DMS79 (cell line): ENCODE measurements at regions not wholly inside any gene's neighbourhood (a gene's known extent, or its start where the extent isn't known, plus 50 kb on each side); places are given as distances from the start of the nearest gene placed in this dataset.

ENCODE experiments used
- DNase-seq: peaks from one replicate; lab custom pipeline; 2025; lab: John Stamatoyannopoulos, UW

DNA sequence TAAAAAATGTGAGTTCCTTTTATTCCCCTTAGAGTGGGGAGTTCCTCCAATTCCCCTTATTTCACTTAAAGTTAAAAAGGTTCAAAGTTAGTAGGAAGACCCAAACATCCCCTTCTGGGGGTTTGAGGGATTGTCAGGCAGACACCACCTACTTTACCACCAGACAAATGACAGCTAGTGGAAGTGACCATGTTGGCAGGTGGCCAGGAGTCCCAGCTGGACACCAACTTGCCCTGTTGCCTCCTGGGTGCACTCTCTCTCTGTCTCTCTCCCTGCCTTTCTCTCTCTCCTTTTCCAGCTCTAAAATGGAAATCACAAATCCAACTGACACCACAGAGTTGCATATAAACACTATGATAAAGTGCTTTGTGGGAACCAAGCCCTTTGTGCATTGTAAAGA lies 307.7 kb upstream of the TLE4 start:
- DNase-seq: no peak

DNA sequence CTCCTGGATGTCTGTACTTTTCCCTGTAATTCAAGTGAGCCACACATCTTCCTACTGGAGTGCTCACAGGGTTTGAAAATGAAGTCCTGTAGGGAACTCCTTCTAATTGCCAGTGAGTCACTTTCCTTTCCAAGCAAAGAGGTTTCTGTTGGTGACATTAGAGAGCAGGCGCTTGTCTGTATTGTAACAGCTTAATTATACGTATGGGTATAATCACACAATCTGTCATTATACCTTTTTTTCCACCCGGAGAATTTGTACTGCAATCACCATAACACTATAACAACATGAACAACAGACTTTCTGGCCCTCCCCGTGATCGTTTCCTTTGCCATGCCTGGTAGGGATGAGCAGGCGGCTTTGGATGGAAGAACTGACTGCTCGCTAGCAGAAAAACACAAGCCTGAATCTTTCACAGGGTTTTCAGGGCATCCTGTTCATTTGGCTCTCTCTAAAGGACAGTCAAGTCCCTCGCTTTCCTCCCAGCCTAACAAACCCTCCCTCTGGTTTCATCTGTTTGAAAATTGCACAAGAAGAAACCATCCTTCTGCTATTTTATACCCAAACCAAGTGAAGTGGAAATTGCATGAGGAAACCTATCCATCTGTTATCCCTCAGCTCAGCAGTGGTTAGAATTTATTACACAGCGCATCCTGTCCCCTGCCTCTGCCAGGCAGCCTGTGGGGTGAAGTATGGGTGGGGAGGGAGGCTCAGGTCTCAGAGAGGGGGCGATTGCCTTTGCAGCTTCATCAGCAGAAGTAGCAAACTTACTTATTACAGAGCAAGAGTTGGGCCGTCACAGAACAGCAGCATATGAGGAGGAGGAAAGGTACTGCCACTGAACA lies 307.0 kb upstream of the TLE4 start:
- no peak for DNase-seq

DNA sequence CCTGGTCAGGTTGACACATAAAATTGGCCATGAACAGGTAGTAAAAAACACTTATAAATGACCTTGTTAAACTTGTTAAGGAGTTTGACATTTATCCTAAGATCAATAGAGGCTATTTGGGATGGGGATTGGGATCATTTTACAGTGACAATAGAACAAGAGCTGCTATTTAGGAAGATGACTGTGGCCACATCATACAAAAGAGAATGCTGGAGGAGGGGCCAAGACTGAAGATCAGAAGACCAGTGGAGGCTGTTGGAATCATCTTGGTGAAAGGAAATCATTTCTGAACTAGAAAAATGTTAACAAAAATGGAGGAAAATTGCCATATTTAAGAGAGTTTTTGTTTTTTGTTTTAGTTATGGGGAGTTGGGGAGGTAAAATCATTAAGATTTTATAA lies 304.8 kb upstream of the TLE4 start:
- no peak for DNase-seq

DNA sequence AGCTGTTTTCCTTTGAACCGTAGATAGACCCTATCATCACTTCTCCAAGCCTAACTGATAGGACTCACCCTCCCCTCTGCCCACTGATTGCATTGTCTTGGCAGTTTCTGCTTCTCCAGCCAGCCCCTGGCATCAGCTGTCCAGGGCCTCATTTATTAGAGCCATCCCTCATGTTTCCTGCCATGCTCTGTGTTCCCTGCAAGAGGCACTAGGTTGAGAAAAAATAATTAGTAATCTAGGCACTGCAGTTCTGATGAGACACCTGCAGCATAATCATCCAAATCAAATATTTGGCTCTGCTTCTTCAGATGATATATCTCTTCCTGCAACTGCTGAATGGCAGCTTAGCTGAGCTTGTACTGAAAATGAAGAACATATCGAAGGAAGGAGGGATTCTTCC lies 303.0 kb upstream of the TLE4 start:
- no peak for DNase-seq

DNA sequence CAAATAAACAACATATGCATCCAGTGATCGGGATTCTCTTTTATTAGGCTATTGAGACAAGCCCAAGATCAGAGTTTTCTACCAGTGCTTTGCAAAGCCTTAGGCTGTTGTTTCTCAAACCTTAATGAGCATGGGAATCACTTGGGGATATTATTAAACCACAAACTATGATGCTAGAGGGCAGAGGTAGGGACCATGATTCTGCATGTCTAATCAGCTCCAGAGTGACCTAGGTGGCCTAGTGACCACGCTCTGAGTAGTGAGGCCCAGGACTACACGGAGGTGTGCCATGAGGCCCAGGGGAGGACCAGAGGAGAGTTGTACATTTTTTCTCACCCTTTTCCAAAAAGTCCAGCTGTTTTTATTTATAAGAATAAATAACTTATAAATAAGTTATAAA lies 298.5 kb upstream of the TLE4 start:
- no peak for DNase-seq

- no peak for DNase-seq
Observed at GRCh38 chr9:79279356-79279755, 292.4 kb upstream of the TLE4 start.

GRCh38 chr9:79280691-79281090 lies 291.1 kb upstream of the TLE4 start:
- peak; percentile 9 for DNase-seq

DNA sequence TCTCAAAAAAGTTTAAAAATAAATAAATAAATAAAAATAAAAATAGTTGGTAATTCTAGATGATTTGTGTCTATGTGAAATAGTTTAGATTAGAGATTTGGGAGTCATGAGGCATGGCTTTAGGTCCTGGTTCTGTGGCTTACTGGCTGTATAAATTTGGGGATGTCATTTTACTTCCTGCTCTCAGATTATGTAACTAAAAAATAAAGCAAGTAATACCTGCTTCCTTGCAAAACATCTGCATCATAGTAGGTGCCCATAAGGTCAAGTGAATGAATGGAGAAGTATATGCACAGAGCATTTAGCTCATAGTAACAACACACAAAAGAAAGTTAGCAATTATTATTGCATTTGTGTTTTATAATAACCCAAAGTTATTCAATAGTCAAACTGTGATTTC lies 287.7 kb upstream of the TLE4 start:
- no peak for DNase-seq

GRCh38 chr9:79286992-79287707 lies 284.6 kb upstream of the TLE4 start:
- no peak for DNase-seq

DNA sequence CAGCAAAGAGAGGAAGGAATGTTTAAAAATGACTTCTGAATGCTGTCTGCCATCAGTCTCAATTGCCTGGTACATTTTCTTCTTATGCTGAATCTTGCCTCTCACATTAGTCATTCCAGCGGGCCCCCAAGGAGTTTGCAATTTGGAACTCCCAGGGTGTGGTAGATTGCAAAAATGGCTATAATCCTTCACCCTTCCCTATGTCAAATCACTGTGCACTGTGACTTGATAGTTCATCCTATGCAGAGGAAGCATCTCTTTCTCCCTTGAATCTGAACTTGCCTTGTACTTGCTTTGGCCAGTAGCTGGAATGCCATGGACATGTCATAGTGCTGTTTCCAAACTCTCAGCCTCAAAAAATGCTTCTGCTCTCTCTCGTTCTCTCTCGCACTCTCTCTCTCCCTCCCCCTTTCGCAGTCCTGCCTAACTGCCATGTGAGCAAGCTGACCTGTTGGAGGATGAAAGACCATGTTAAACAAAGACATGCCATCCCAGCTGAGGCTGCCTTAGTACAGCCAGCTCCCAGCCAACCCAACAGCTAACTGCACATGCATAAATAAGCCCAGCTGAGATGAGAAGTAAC lies 284.0 kb upstream of the TLE4 start:
- no peak for DNase-seq

GRCh38 chr9:79289856-79290255 lies 281.9 kb upstream of the TLE4 start:
- no peak for DNase-seq

DNA sequence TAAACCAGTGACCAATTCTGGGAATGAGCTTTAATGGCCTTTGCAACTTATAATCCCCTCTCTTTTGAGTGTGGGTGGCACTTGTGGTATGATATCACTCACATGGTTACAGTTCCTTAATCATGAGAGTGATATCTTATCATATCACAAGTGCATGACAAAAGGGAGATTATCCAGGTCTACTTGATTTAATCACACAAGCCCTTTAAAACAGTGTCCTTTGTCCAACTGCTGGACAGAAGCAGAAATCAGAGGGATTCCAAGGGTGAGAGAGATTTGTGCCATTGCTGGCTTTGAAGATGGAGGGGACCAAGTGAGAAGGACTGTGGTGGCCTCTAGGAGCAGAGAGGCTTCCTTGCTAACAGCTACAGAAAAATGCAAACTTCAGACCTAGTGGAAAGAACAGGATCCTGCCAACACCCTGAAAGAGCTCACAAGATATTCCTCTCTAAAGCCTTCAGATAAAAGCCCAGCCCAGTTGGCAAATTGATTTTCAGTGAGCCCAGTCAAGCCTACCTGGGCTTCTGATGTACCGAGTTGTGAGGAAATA lies 279.0 kb upstream of the TLE4 start:
- DNase-seq: no peak

GRCh38 chr9:79300068-79300467 lies 271.7 kb upstream of the TLE4 start:
- DNase-seq: no peak

DNA sequence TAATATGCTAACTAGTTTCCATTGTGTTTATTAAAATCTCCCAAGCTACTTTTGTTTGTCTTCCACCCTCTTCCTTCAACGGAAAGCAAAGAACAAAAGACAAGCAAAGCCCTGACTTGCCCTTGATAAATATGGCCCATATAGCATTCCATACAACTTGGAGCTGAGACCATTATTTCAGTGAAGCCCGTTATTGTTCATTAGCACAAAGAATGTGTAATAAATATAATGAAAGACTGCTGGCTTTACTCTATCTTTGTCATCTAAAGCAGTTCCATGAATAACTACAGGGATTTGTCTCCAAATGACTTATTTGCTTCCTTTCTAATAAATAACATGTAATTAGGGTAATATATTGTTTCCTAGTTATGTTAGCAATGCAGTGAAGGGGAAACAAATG lies 270.7 kb upstream of the TLE4 start:
- DNase-seq: no peak

GRCh38 chr9:79301551-79302391 lies 270.0 kb upstream of the TLE4 start:
- no peak for DNase-seq

GRCh38 chr9:79302569-79302968 lies 269.2 kb upstream of the TLE4 start:
- DNase-seq: no peak

DNA sequence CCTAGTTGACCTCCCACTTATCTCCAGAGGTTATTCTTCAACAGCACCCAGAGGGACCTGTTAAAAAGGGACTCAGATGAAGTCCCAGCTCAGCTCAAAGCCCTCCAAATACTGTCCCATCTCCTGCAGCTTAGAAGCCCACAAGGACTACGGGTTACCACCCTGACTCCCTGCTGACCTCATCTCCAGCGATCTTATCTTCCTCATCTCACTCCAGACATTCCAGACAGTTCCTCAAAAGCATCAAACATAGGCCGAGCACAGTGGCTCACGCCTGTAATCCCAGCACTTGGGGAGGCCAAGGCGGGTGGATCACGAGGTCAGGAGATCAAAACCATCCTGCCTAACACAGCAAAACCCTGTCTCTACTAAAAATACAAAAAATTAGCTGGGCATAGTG lies 263.8 kb upstream of the TLE4 start:
- DNase-seq: no peak

GRCh38 chr9:79312686-79313421 lies 258.9 kb upstream of the TLE4 start:
- no peak for DNase-seq

DNA sequence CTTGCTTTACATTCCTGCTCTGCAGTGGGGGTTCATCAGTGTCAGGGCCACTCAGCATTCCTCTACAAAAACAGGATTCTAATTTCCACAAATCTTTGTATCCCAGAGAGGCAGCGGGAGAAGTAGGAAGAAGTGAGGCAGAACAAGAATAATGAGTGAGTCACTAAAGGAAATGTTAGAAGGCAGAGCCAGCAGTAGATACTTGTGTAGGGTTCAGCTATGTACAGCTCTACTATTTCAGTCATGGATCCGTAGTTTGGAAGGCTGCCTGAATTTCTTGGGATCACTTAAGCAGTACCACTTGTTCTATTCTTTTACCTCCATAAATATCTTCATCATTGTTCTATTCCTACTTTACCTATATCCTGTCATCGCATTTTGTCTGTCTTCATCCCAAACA lies 246.3 kb upstream of the TLE4 start:
- DNase-seq: no peak

- DNase-seq: no peak
Observed at GRCh38 chr9:79329861-79330260, 241.9 kb upstream of the TLE4 start.

DNA sequence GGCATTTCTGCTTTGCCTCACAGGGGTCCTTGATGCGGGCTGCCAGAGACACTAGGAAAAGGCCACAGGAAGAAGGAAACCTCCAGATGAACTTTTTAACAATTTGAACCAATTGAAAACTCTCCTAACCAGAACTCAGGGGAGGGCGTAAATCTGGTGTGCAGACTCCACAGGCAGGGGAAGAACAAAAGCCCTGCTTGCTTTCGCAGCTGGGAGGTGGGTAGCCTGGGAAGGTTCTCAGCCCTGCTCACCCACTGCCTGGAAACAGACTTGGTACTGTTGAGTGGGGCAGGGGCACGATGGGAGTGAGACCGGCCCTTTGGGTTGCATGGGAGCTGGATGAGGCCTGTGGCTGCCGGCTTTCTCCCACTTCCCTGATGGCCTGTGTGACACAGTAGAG lies 237.8 kb upstream of the TLE4 start:
- no peak for DNase-seq
